Prostate gland (tissue), 2 donors: ENCODE measurements at regions not wholly inside any gene's neighbourhood (a gene's known extent, or its start where the extent isn't known, plus 50 kb on each side); places are given as distances from the start of the nearest gene placed in this dataset.

Source experiments
- CTCF ChIP-seq, 4 experiments: fragments of 200-600 bp in 2 of 4; fragments of 450-650 bp in 2 of 4; sonication (generic) in 2 of 4; IDR thresholded peaks; 1 replicate in 3 of 4; 2 replicates in 1 of 4; pipeline ENCODE4 v1.5.1; 2016 to 2019; ENCODE audit warnings: antibody characterized with exemption in 4 of 4, mild to moderate bottlenecking in 2 of 4, moderate library complexity in 2 of 4
- POLR2A ChIP-seq: fragments of 450-650 bp; IDR thresholded peaks from one replicate; pipeline ENCODE4 v1.6.1; 2016; ENCODE audit warnings: antibody characterized with exemption, mild to moderate bottlenecking
- POLR2AphosphoS5 ChIP-seq: sonication (generic); formaldehyde crosslinking; IDR thresholded peaks from one replicate; pipeline ENCODE4 v1.6.1; 2017; ENCODE audit warnings: antibody characterized with exemption

DNA sequence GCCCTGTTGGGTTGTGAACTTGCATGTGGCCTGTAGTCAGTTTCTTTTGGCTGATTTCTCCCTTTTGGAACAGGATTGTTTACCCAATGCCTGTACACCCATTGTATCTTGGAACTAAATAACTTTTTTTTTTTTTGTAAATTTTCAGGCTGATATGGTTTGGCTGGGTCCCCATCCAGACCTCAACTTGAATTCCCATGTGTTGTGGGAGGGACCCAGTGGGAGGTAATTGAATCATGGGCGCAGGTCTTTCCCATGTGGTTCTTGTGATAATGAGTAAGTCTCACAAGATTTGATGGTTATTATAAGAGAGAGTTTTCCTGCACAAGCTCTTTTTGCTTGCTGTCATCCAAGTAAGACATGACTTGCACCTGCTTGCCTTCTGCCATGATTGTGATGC lies 253.8 kb upstream of the GBE1 start:
- no peak for TF ChIP-seq CTCF (IDR thresholded peaks at IDR 0.05)
- TF ChIP-seq POLR2A = no peak
- TF ChIP-seq POLR2AphosphoS5 = no peak
